Mesothelial cell of epicardium (in vitro differentiated cells): ENCODE measurements at regions not wholly inside any gene's neighbourhood (a gene's known extent, or its start where the extent isn't known, plus 50 kb on each side); places are given as distances from the start of the nearest gene placed in this dataset.
A peak's percentile ranks its signal among the peaks of the same experiment; 100 is the strongest.

Experiments used
- DNase-seq, 2 experiments: peaks; one replicate each; pipeline ENCODE4 v3.0.0; 2021; ENCODE audit warnings: low spot score in 2 of 2; ENCODE audit not compliant: unreplicated experiment in 2 of 2
- H3K27ac Mint-ChIP-seq: 2 replicates; pipeline ENCODE4 v1.8.0; 2021; ENCODE audit warnings: mixed read lengths
- H3K27me3 Mint-ChIP-seq: 2 replicates; pipeline ENCODE4 v1.8.0; 2021; ENCODE audit warnings: low read depth, mixed read lengths
- H3K36me3 Mint-ChIP-seq: 2 replicates; pipeline ENCODE4 v1.8.0; 2021; ENCODE audit warnings: mixed read lengths
- H3K4me1 Mint-ChIP-seq: 2 replicates; pipeline ENCODE4 v1.8.0; 2021; ENCODE audit warnings: mixed read lengths
- H3K4me3 Mint-ChIP-seq: 2 replicates; pipeline ENCODE4 v1.8.0; 2021; ENCODE audit warnings: mild to moderate bottlenecking, moderate library complexity, mixed read lengths
- H3K9me3 Mint-ChIP-seq: 2 replicates; pipeline ENCODE4 v1.8.0; 2021; ENCODE audit warnings: mixed read lengths
- CTCF ChIP-seq: fragments of 200-600 bp; sonication (generic); IDR thresholded peaks from one replicate; pipeline ENCODE4 v1.5.0; 2021; ENCODE audit warnings: antibody characterized with exemption; ENCODE audit not compliant: unreplicated experiment

- no peak for TF ChIP-seq CTCF
- Mint-ChIP-seq H3K27me3 (peaks cover 1% of the 10 kb centered on the region), H3K4me1 (peaks cover 25% of the 10 kb centered on the region), H3K9me3 (no peaks in the 10 kb centered on the region), H3K36me3 (no peaks in the 10 kb centered on the region), H3K27ac (no peak overlapping the region), H3K4me3 (no peak overlapping the region)
- DNase-seq, result no peak
Measured at GRCh38 chr20:50284811-50285375, 94.3 kb downstream of the CEBPB start.

DNA sequence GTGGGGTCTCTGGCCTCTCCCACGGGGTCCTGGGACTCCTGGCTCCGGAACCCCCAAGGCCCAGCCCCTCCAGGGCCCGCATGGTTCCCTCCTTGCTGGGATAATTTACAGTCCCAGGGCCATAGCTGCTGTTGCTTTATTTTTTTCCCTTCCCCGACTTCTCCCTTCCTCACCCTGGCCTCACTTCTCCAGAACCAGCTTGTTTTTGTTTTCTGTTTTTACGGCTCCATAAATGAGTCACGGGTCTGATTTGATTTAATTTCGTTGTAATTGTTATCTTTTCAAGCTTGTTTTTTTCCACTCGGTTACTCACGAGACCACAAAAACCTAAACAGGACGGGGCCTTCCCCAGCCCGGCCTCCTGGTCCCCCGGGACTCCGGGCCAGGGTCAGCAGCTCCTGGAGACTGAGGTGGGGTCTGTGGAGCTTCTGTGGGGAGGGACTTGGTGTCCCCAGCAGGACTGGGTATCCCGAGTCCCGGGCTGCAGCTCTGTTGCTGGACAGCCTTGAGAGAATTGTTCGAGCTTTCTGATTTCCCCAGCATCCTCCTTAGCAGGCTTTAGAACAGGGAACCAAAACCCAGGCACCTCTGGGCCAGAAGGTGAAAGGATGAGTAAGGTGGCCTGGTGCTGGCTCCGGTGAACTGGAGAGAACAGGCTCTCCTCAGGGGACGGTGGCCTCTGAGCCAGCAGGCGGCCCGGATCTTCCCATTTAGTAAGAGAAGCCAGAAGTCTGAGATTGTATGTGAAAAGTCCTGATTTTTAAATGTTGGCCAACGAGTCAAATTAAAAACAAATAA is 94.9 kb downstream of the CEBPB start:
- Mint-ChIP-seq H3K27me3 (peaks cover 1% of the 10 kb centered on the region), H3K36me3 (no peaks in the 10 kb centered on the region), H3K4me1 (peaks cover 25% of the 10 kb centered on the region), H3K27ac (peak overlapping the region; percentile 92), H3K4me3 (no peak overlapping the region), H3K9me3 (no peaks in the 10 kb centered on the region)
- TF ChIP-seq CTCF, result no peak
- no peak for DNase-seq

- no peak for TF ChIP-seq CTCF
Measured at GRCh38 chr20:50286174-50286511, 95.5 kb downstream of the CEBPB start.

DNA sequence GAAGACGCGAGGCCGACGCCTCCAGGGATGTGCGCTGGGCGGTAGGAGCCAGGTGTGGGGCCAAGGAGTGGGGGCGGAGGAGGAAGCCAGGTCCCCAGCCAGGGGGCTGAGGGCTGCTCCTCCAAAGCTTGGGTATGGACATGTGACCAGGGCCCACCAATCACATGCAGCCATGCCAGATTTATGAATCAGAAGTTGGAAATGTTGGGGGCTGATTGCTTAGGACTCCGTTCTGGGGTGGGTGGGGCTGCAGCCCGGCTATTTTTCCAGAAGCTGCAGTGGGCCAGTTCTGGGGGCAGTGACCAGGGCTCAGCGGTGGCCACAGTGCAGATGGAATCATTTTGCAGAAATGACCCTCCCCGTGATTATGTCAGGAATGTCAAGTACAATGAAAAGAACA is 96.0 kb downstream of the CEBPB start:
- Mint-ChIP-seq H3K4me1 (peaks cover 25% of the 10 kb centered on the region), H3K4me3 (no peak overlapping the region), H3K9me3 (no peaks in the 10 kb centered on the region), H3K27me3 (peaks cover 1% of the 10 kb centered on the region), H3K27ac (peak overlapping the region; percentile 92), H3K36me3 (no peaks in the 10 kb centered on the region)
- TF ChIP-seq CTCF, result no peak
- no peak for DNase-seq

More at GRCh38 chr20:50286174-50286511, 95.5 kb downstream of the CEBPB start:
- Mint-ChIP-seq H3K36me3 (no peaks in the 10 kb centered on the region), H3K4me3 (no peak overlapping the region), H3K9me3 (no peaks in the 10 kb centered on the region), H3K27ac (peak overlapping the region; percentile 92), H3K4me1 (peaks cover 25% of the 10 kb centered on the region), H3K27me3 (peaks cover 1% of the 10 kb centered on the region)
- DNase-seq, result no peak

DNA sequence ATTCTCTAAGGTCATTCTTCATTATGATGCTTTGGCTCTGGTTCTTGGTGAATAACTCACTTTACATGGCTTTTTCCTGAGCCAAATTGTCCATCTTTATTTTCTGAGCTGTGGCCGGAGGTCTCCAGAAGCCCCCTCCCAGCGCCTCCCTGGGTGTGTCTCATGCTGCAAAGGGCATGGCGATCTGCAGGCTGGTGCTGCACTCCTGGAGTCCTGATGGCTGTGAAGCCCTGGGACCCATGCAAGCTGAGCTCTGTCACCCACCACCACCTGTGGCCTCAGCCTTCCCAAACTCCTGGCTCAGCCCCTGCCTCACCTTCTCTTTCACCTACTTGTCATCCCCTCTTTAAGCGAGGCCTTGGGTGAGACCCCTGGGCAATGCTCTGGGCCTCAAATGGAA is 96.9 kb downstream of the CEBPB start:
- Mint-ChIP-seq H3K4me1 (peaks cover 25% of the 10 kb centered on the region), H3K9me3 (no peaks in the 10 kb centered on the region), H3K4me3 (no peak overlapping the region), H3K27me3 (peaks cover 1% of the 10 kb centered on the region), H3K27ac (no peak overlapping the region), H3K36me3 (no peaks in the 10 kb centered on the region)
- no peak for TF ChIP-seq CTCF
- DNase-seq, result no peak
